T-helper 17 cell (primary cell): ENCODE measurements at regions not wholly inside any gene's neighbourhood (a gene's known extent, or its start where the extent isn't known, plus 50 kb on each side); places are given as distances from the start of the nearest gene placed in this dataset.

Experiments
- ATAC-seq: fragments of 150-1000 bp; cut with Tn5 transposase; 2 replicates; pipeline ENCODE4 v1.10.0; 2021; ENCODE audit warnings: mild to moderate bottlenecking, moderate library complexity
- DNase-seq, 3 donors: peaks; one replicate each; pipeline versions ENCODE4 v3.0.0 to v3.0.0-alpha.2; 2020 to 2021
- H3K9me3 ChIP-seq: one replicate; pipeline ENCODE4 v1.7.0; 2013; ENCODE audit warnings: low read length, mild to moderate bottlenecking; ENCODE audit not compliant: control insufficient read depth, poor library complexity, severe bottlenecking
- H3K27ac Mint-ChIP-seq: one replicate; pipeline ENCODE4 v1.8.0; 2022; ENCODE audit warnings: mild to moderate bottlenecking, moderate library complexity, mixed read lengths
- H3K27me3 Mint-ChIP-seq: one replicate; pipeline ENCODE4 v1.8.0; 2022; ENCODE audit warnings: mixed read lengths
- H3K36me3 Mint-ChIP-seq: one replicate; pipeline ENCODE4 v1.8.0; 2022; ENCODE audit warnings: low read depth, mixed read lengths
- H3K4me1 Mint-ChIP-seq: one replicate; pipeline ENCODE4 v1.8.0; 2022; ENCODE audit warnings: mild to moderate bottlenecking, mixed read lengths
- H3K4me3 Mint-ChIP-seq: one replicate; pipeline ENCODE4 v1.8.0; 2022; ENCODE audit warnings: mild to moderate bottlenecking, moderate library complexity, mixed read lengths

GRCh38 chr17:72514321-72514861 lies 393.6 kb downstream of the SOX9 start:
- no peak overlapping the region for H3K4me3 Mint-ChIP-seq
- peaks cover 20% of the 10 kb centered on the region for H3K27me3 Mint-ChIP-seq
- peaks cover 8% of the 10 kb centered on the region for H3K4me1 Mint-ChIP-seq
- H3K36me3 Mint-ChIP-seq: no peaks in the 10 kb centered on the region
- H3K9me3 ChIP-seq: no peaks in the 10 kb centered on the region
- DNase-seq (no peak), ATAC-seq (no peak)
- H3K27ac Mint-ChIP-seq: no peak overlapping the region

- H3K4me1 Mint-ChIP-seq: peaks cover 8% of the 10 kb centered on the region
- peaks cover 20% of the 10 kb centered on the region for H3K27me3 Mint-ChIP-seq
- DNase-seq (no peak), ATAC-seq (no peak)
- no peaks in the 10 kb centered on the region for H3K36me3 Mint-ChIP-seq
- H3K4me3 Mint-ChIP-seq: no peak overlapping the region
- no peak overlapping the region for H3K27ac Mint-ChIP-seq
- no peaks in the 10 kb centered on the region for H3K9me3 ChIP-seq
These were observed 394.1 kb downstream of the SOX9 start for GRCh38 chr17:72514891-72515290.

- DNase-seq: no peak
- ATAC-seq: no peak
- Mint-ChIP-seq H3K4me3 (no peak overlapping the region), H3K27me3 (peaks cover 20% of the 10 kb centered on the region), H3K36me3 (no peaks in the 10 kb centered on the region), H3K4me1 (peaks cover 8% of the 10 kb centered on the region), H3K27ac (no peak overlapping the region)
- H3K9me3 ChIP-seq: no peaks in the 10 kb centered on the region
These were observed 394.7 kb downstream of the SOX9 start for GRCh38 chr17:72515291-72516065.

- Mint-ChIP-seq H3K27me3 (peaks cover 20% of the 10 kb centered on the region), H3K4me3 (no peak overlapping the region), H3K27ac (no peak overlapping the region), H3K36me3 (no peaks in the 10 kb centered on the region), H3K4me1 (peaks cover 5% of the 10 kb centered on the region)
- no peak for ATAC-seq
- no peaks in the 10 kb centered on the region for H3K9me3 ChIP-seq
- no peak for DNase-seq
These were observed 396.1 kb downstream of the SOX9 start for GRCh38 chr17:72516772-72517399.

GRCh38 chr17:72517413-72518158 lies 396.8 kb downstream of the SOX9 start:
- peaks cover 5% of the 10 kb centered on the region for H3K4me1 Mint-ChIP-seq
- no peak overlapping the region for H3K4me3 Mint-ChIP-seq
- H3K27ac Mint-ChIP-seq: no peak overlapping the region
- no peak for DNase-seq
- H3K36me3 Mint-ChIP-seq: no peaks in the 10 kb centered on the region
- no peaks in the 10 kb centered on the region for H3K9me3 ChIP-seq
- H3K27me3 Mint-ChIP-seq: peaks cover 20% of the 10 kb centered on the region
- no peak for ATAC-seq

GRCh38 chr17:72518159-72518732 lies 397.4 kb downstream of the SOX9 start:
- no peaks in the 10 kb centered on the region for H3K36me3 Mint-ChIP-seq
- H3K4me1 Mint-ChIP-seq: peaks cover 5% of the 10 kb centered on the region
- ATAC-seq (no peak), DNase-seq (no peak)
- H3K4me3 Mint-ChIP-seq: no peak overlapping the region
- peaks cover 20% of the 10 kb centered on the region for H3K27me3 Mint-ChIP-seq
- no peaks in the 10 kb centered on the region for H3K9me3 ChIP-seq
- no peak overlapping the region for H3K27ac Mint-ChIP-seq

GRCh38 chr17:72518753-72519597 lies 398.2 kb downstream of the SOX9 start:
- DNase-seq: no peak
- Mint-ChIP-seq H3K36me3 (no peaks in the 10 kb centered on the region), H3K4me1 (peaks cover 5% of the 10 kb centered on the region), H3K4me3 (no peak overlapping the region), H3K27me3 (peaks cover 20% of the 10 kb centered on the region), H3K27ac (no peak overlapping the region)
- H3K9me3 ChIP-seq: no peaks in the 10 kb centered on the region
- no peak for ATAC-seq

GRCh38 chr17:72519598-72519936 lies 398.7 kb downstream of the SOX9 start:
- ATAC-seq: no peak
- Mint-ChIP-seq H3K4me1 (peaks cover 8% of the 10 kb centered on the region), H3K4me3 (no peak overlapping the region), H3K36me3 (peaks cover 2% of the 10 kb centered on the region), H3K27ac (no peak overlapping the region), H3K27me3 (peaks cover 20% of the 10 kb centered on the region)
- no peaks in the 10 kb centered on the region for H3K9me3 ChIP-seq
- no peak for DNase-seq

GRCh38 chr17:72520665-72521303 lies 400.0 kb downstream of the SOX9 start:
- Mint-ChIP-seq H3K4me1 (peaks cover 11% of the 10 kb centered on the region), H3K27me3 (peaks cover 11% of the 10 kb centered on the region), H3K27ac (no peak overlapping the region), H3K4me3 (no peak overlapping the region), H3K36me3 (peaks cover 2% of the 10 kb centered on the region)
- no peak for DNase-seq
- ATAC-seq: no peak
- H3K9me3 ChIP-seq: no peaks in the 10 kb centered on the region

- Mint-ChIP-seq H3K27me3 (peaks cover 5% of the 10 kb centered on the region), H3K4me1 (peaks cover 10% of the 10 kb centered on the region), H3K4me3 (no peak overlapping the region), H3K36me3 (peaks cover 2% of the 10 kb centered on the region), H3K27ac (no peak overlapping the region)
- ATAC-seq (no peak), DNase-seq (no peak)
- H3K9me3 ChIP-seq: no peaks in the 10 kb centered on the region
These were observed 402.7 kb downstream of the SOX9 start for GRCh38 chr17:72523491-72523890.

GRCh38 chr17:72525225-72526015 lies 404.6 kb downstream of the SOX9 start:
- Mint-ChIP-seq H3K36me3 (peaks cover 2% of the 10 kb centered on the region), H3K4me3 (no peak overlapping the region), H3K4me1 (peaks cover 10% of the 10 kb centered on the region), H3K27me3 (peaks cover 18% of the 10 kb centered on the region), H3K27ac (no peak overlapping the region)
- ATAC-seq: no peak
- no peak for DNase-seq
- no peaks in the 10 kb centered on the region for H3K9me3 ChIP-seq
